DMS 273 (cell line): ENCODE measurements at regions not wholly inside any gene's neighbourhood (a gene's known extent, or its start where the extent isn't known, plus 50 kb on each side); places are given as distances from the start of the nearest gene placed in this dataset.

Experiments used
- DNase-seq: peaks from one replicate; lab custom pipeline; 2025; ENCODE audit not compliant: unreplicated experiment; lab: John Stamatoyannopoulos, UW

DNA sequence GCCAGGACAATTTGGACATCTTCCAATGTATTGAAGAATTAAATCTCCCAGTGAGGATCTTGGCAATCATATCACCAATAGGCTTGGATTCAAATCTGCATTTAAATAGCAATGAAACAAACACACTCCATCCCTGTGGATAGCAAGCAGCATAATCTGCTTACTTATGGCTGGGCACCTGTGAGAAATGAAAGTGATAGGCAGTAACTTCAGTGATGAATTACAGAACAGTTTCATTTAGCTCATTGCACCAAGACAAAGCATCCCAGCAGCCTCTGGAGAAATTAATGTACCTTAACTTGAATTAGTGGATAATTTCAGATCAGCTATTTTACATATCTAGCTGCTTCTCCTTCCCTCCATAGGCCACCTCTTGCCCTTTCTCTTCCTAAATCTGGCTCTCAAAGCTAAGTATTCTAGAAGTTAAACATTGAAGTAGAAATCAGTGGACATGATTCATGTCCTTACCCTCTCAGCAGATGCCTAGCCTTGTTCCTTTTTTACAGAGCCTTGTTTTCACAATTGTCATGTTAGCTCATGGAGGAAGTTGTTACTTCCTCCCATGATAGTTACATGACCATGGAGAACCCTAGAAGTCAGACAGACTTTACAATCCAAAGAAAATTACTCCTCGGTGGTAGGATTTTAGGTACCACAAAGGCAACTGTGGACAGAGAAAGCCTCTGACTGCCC lies 88.5 kb upstream of the TACR1 start:
- no peak for DNase-seq

DNA sequence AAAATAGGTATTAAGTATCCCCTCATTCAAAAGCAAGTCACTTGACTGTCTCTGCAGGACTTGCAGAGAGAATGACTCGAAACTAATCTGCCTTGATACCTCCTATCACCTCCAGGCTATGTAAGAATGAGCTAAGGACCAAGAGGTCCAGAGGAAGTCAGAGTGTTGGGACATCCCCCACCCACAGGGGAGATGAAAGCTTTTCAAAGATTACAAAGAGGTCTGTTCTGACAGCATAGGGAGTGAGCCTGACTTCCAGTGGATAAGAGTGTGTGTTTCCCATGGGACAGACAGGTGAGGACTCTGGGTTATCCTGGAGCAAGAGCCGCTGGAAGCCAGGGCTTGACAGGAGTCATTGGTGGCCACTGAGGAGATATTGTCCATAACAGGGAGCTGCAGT lies 85.0 kb upstream of the TACR1 start:
- DNase-seq: no peak

DNA sequence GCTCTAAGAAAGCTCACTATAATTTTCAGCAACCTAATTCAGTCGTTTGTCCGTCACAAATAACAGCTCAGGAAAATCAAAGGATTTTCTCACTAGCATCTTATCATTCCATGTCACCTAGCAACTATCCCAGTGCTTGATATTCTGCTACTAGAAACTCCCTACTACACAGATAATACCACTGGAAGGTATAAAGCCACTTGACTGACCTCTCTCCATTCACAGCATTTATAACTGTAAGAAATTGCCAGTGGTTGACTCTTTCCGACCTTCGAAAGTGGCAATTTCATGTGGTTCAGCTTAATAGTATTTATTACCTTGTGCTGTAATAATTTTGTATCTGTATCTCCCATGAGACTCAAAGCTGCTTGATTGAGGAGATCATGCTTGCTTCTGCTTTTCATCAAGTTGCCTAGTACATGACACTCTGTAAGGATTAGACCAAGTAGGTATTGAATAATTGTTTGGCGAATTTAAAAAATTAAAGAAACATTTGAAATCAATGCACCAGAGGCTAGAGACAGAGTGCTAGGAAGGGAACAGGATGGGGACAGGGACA lies 79.6 kb upstream of the TACR1 start:
- no peak for DNase-seq

DNA sequence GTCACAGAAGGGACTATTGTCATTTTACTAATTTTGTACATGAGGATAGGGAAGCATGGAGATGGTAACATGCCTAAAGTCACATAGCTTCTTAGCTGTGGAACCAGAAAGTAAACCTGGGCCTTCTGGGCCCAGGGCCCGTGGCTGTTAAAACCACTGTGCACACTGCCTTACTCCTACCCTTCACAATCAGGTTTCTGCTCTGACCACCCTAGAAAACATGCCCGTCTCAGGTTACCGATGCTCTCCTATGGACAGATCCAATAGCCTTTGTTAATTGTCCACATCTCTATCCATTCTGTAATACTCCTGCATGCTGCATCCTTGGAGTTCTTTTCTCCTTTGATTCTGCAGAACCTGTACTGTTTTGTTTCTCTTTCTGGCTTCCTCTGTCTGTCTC lies 79.0 kb upstream of the TACR1 start:
- no peak for DNase-seq

GRCh38 chr2:75277111-75277510 lies 77.8 kb upstream of the TACR1 start:
- DNase-seq: no peak

DNA sequence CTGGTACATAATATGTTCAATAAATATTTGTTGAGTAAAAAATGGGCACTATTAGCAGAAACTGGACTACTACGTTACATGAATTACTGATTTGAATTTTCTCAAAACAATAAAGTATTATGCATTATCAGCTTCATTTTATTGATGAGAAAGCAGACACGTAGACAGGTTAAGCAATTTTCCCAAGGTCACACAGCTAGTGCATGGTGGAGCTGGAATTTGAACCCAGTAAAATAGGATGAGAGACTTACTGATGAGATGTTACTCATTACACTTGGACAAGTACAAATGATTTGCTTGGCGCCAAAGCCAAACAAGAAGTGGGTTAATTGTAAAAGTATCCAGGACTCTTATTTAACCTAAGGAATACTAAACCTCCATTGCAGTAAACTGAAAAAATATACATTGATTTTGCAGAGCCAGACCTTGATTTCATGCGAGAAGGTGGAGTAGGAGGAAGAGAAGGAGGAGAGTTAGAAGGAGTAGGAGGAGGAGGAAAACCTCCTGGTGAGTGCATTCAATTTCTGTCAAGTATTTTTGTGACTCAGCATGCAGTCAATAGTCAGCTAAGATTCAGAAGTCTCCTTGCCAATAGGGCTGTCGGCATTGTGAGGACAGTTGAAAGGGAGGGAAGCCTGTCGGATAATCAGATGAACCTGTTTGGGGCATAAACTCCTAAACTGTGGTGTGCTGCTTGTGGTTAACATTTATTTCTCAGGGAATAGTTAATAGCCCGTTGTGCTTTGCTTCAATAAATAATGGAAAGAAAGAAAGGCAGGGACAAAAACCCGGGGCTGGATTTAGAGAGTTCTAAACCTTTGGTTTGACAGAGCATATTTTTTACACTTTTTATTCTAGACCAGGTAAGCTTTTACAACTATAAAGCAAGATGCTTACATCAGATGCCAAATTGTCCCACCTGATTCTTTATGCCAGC lies 77.0 kb upstream of the TACR1 start:
- no peak for DNase-seq

DNA sequence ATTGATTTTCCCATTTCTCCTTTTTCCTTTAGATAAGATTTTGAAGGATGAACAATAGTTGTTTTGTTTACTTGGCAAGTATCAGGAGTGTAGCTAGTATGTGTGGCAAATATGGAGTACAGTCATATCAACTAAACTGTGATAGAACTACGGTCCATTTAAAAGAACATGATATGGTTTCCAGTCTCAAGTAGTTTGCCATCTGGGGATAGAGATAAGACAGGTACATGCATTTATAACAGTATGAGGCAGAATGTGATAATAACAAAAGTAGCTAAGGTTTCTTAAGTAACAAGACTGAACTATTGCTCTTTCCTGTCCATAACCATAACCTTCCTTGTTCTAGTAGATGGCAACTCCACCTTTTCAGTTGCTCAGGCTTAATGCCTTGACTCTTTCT lies 75.6 kb upstream of the TACR1 start:
- DNase-seq: no peak

DNA sequence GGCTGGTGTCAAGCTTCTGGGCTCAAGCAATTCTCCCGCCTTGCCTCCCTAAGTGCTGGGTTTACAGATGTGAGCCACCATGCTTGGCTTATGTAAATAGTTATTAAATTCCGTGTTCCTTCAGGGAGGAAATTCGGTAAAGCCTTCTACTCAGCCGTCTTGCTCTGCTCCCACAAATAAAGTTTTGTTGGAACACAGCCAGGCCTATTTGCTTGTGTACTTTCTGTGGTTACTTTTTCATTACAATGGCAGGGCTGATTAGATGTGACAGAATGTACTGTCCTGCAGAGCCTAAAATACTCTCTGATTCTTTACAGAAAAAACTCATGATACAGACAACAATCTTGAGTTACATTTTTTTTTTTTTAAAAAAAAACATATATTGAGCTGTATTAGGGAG lies 68.8 kb upstream of the TACR1 start:
- no peak for DNase-seq

DNA sequence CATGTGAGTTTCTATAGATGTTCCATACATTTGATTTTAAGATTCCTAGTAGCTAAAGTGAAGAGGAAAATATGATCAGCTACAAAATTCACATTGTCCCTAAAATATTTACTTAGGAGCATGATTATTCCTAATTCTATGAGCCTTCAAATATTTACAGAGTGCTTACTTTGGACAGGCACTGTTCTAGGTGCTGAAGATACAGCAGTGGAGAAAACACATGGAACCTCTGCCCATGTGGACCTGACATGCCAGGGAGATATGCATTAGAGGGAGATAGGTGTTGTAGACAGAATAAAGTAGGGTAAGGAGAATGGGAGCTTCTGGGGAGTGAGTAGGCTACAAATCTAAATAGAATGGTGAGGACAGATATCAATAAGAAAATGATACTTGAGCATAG lies 62.6 kb upstream of the TACR1 start:
- no peak for DNase-seq

DNA sequence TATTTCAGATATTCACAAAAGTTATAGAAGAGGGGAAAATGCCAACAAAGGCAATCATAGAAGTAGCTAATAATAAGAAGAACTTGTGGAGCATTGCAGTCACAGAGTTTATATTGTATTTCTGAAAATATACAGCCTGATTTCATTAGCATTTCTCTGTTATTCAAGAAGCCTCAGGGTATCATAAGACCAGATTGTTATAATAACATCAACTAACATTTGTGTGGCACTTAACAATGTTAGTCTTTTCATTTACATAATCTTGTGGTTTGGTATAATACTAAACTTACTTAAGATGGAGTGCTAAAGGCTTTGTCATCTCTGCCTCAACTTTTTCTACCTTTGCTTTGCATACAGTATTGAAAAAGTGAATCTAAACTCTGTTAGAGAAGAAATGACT lies 61.6 kb upstream of the TACR1 start:
- DNase-seq: no peak

- no peak for DNase-seq
Observed at GRCh38 chr2:75258620-75259019, 59.3 kb upstream of the TACR1 start.

- no peak for DNase-seq
Observed at GRCh38 chr2:75256485-75256884, 57.2 kb upstream of the TACR1 start.

GRCh38 chr2:75253526-75253925 lies 54.2 kb upstream of the TACR1 start:
- DNase-seq: no peak

GRCh38 chr2:75251896-75252295 lies 52.6 kb upstream of the TACR1 start:
- no peak for DNase-seq
